H1 (cell line): ENCODE measurements at regions not wholly inside any gene's neighbourhood (a gene's known extent, or its start where the extent isn't known, plus 50 kb on each side); places are given as distances from the start of the nearest gene placed in this dataset.

Source experiments
- CTCF ChIA-PET: fragments of 300-600 bp; sonication (Branson Sonifier 250); formaldehyde crosslinking; loops from one replicate; lab custom pipeline; 2021; ENCODE audit not compliant: partially characterized antibody; lab: Charles Lee
- POLR2A ChIA-PET: fragments of 300-600 bp; sonication (Branson Sonifier 250); formaldehyde crosslinking; loops from one replicate; lab custom pipeline; 2021; ENCODE audit warnings: inconsistent platforms; ENCODE audit not compliant: partially characterized antibody; lab: Charles Lee
- DNase-seq, 2 experiments: peaks; one replicate each; pipeline versions ENCODE4 v3.0.0 to v3.0.0-alpha.2; 2010 to 2022; ENCODE audit warnings: low spot score in 2 of 2, low read depth in 1 of 2, mixed read lengths in 1 of 2
- FAIRE-seq: peaks from 2 replicates; lab custom pipeline; 2011; peaks lifted over from hg19 to GRCh38; lab: Jason Lieb, UNC
- H2AFZ ChIP-seq: 2 replicates; pipeline ENCODE4 v1.8.1; 2012; ENCODE audit warnings: low read length, inconsistent platforms
- H2AK5ac ChIP-seq: 2 replicates; pipeline ENCODE4 v1.6.1; 2013; ENCODE audit warnings: low read depth, low read length
- H2BK120ac ChIP-seq: replicated peaks from 2 replicates; pipeline ENCODE3; 2013; ENCODE audit warnings: low read depth, low read length, inconsistent platforms
- H2BK12ac ChIP-seq: 2 replicates; pipeline ENCODE4 v1.6.1; 2013; ENCODE audit warnings: low read depth, low read length
- H2BK15ac ChIP-seq: 2 replicates; pipeline ENCODE4 v1.6.1; 2013; ENCODE audit warnings: low read length
- H2BK20ac ChIP-seq: 2 replicates; pipeline ENCODE4 v1.6.1; 2013; ENCODE audit warnings: low read length
- H2BK5ac ChIP-seq: 2 replicates; pipeline ENCODE4 v1.6.1; 2013; ENCODE audit warnings: low read depth, low read length
- H3K14ac ChIP-seq: 2 replicates; pipeline ENCODE4 v1.6.1; 2013; ENCODE audit warnings: inconsistent platforms; ENCODE audit not compliant: insufficient read length
- H3K18ac ChIP-seq: 2 replicates; pipeline ENCODE4 v1.6.1; 2013; ENCODE audit warnings: low read length; ENCODE audit errors: extremely low read depth
- H3K23ac ChIP-seq: 2 replicates; pipeline ENCODE4 v1.6.1; 2013; ENCODE audit warnings: inconsistent platforms; ENCODE audit not compliant: insufficient read length
- H3K23me2 ChIP-seq: 2 replicates; pipeline ENCODE4 v1.6.1; 2013; ENCODE audit warnings: low read depth, low read length
- H3K27ac ChIP-seq: 2 replicates; pipeline ENCODE4 v1.6.1; 2011; ENCODE audit warnings: low read depth, low read length, inconsistent platforms
- H3K27me3 ChIP-seq, 4 experiments: replicated peaks in 1 of 4; 1 replicate in 1 of 4; 2 replicates in 3 of 4; pipeline versions ENCODE4 v1.6.1 to v1.8.1; 2011 to 2013; ENCODE audit warnings: low read length in 3 of 4, mild to moderate bottlenecking in 3 of 4, inconsistent platforms in 2 of 4, mixed read lengths in 2 of 4, moderate library complexity in 1 of 4; ENCODE audit not compliant: control insufficient read depth in 3 of 4, insufficient read depth in 3 of 4; ENCODE audit errors: extremely low read depth in 1 of 4
- H3K36me3 ChIP-seq, 4 experiments: 2 replicates each; pipeline versions ENCODE4 v1.6.1 to v1.8.1; 2011 to 2013; ENCODE audit warnings: mild to moderate bottlenecking in 4 of 4, low read length in 3 of 4, moderate library complexity in 2 of 4, control low read depth in 1 of 4, inconsistent platforms in 1 of 4; ENCODE audit not compliant: insufficient read depth in 4 of 4, control insufficient read depth in 2 of 4
- H3K4ac ChIP-seq: replicated peaks from 2 replicates; pipeline ENCODE3; 2013; ENCODE audit warnings: low read length, low read depth, mixed read lengths, inconsistent platforms; ENCODE audit not compliant: insufficient read length
- H3K4me1 ChIP-seq, 4 experiments: replicated peaks in 1 of 4; 1 replicate in 1 of 4; 2 replicates in 3 of 4; pipeline versions ENCODE4 v1.6.1 to v1.8.1; 2011 to 2013; ENCODE audit warnings: low read length in 3 of 4, inconsistent platforms in 2 of 4, mixed read lengths in 1 of 4; ENCODE audit not compliant: insufficient read depth in 4 of 4, control insufficient read depth in 3 of 4
- H3K4me2 ChIP-seq, 2 experiments: 2 replicates each; pipeline versions ENCODE4 v1.6.1 to v1.8.1; 2011 to 2013; ENCODE audit warnings: low read depth in 2 of 2, low read length in 2 of 2, control low read depth in 1 of 2, inconsistent platforms in 1 of 2, mild to moderate bottlenecking in 1 of 2; ENCODE audit not compliant: insufficient read depth in 1 of 2
- H3K4me3 ChIP-seq, 4 experiments: fragments of 200-600, 300-600 bp in 1 of 4; sonication (generic), shearing (Covaris generic), sonication (Bioruptor Twin) in 1 of 4; 2 replicates each; pipeline versions ENCODE4 v1.5.1 to v1.8.1; 2011 to 2016; ENCODE audit warnings: low read length in 4 of 4, low read depth in 3 of 4, control low read depth in 2 of 4, inconsistent platforms in 2 of 4, mild to moderate bottlenecking in 2 of 4, mixed read lengths in 1 of 4, moderate library complexity in 1 of 4; ENCODE audit not compliant: insufficient read depth in 2 of 4; ENCODE audit errors: extremely low read depth in 1 of 4
- H3K56ac ChIP-seq: replicated peaks from 2 replicates; pipeline ENCODE3; 2013; ENCODE audit warnings: low read depth, mild to moderate bottlenecking, mixed read lengths, low read length, inconsistent platforms; ENCODE audit not compliant: insufficient read length
- H3K79me1 ChIP-seq: 2 replicates; pipeline ENCODE4 v1.6.1; 2013; ENCODE audit warnings: low read depth, low read length, control low read depth
- H3K79me2 ChIP-seq, 2 experiments: 2 replicates each; pipeline versions ENCODE4 v1.6.1 to v1.8.1; 2012 to 2013; ENCODE audit warnings: low read length in 2 of 2, mild to moderate bottlenecking in 2 of 2, inconsistent platforms in 1 of 2; ENCODE audit not compliant: insufficient read depth in 2 of 2, control insufficient read depth in 1 of 2
- H3K9ac ChIP-seq, 4 experiments: replicated peaks in 1 of 4; 1 replicate in 1 of 4; 2 replicates in 3 of 4; pipeline versions ENCODE4 v1.6.1 to v1.8.1; 2011 to 2013; ENCODE audit warnings: low read depth in 3 of 4, low read length in 3 of 4, control low read depth in 2 of 4, mild to moderate bottlenecking in 2 of 4, moderate library complexity in 2 of 4, inconsistent platforms in 1 of 4; ENCODE audit errors: extremely low read depth in 1 of 4
- H3K9me3 ChIP-seq, 2 experiments: 2 replicates each; pipeline versions ENCODE4 v1.6.1 to v1.8.1; 2012 to 2013; ENCODE audit warnings: mild to moderate bottlenecking in 2 of 2, moderate library complexity in 2 of 2, control low read depth in 1 of 2, inconsistent platforms in 1 of 2, low read depth in 1 of 2, low read length in 1 of 2, mixed read lengths in 1 of 2; ENCODE audit not compliant: insufficient read depth in 2 of 2
- H4K20me1 ChIP-seq, 2 experiments: replicated peaks in 1 of 2; 2 replicates each; pipeline versions ENCODE3 to v1.8.1; 2011 to 2013; ENCODE audit warnings: inconsistent platforms in 2 of 2, low read length in 2 of 2, mild to moderate bottlenecking in 1 of 2; ENCODE audit not compliant: insufficient read depth in 2 of 2, control insufficient read depth in 1 of 2
- H4K5ac ChIP-seq: 2 replicates; pipeline ENCODE4 v1.6.1; 2013; ENCODE audit warnings: low read length, low read depth, mixed read lengths, inconsistent platforms; ENCODE audit not compliant: insufficient read length
- H4K8ac ChIP-seq: 2 replicates; pipeline ENCODE4 v1.8.0; 2013; ENCODE audit warnings: mild to moderate bottlenecking, moderate library complexity, low read length, inconsistent platforms; ENCODE audit not compliant: insufficient read depth; ENCODE audit errors: extremely low read depth
- H4K91ac ChIP-seq: replicated peaks from 2 replicates; pipeline ENCODE3; 2013; ENCODE audit warnings: low read length, mixed read lengths, inconsistent platforms; ENCODE audit not compliant: insufficient read length
- JUN ChIP-seq: IDR thresholded peaks from 2 replicates; pipeline ENCODE4 v1.6.1; 2011; ENCODE audit warnings: low read depth, mild to moderate bottlenecking, improper control_type of control experiment, low read length
- POLR2A ChIP-seq, 2 experiments: IDR thresholded peaks; 1 replicate in 1 of 2; 2 replicates in 1 of 2; pipeline ENCODE4 v1.6.1; 2011; ENCODE audit warnings: low read depth in 2 of 2, low read length in 2 of 2, mild to moderate bottlenecking in 2 of 2; ENCODE audit errors: control extremely low read depth in 1 of 2
- SIRT6 ChIP-seq: IDR thresholded peaks from one replicate; pipeline ENCODE4 v1.7.1; 2012; ENCODE audit warnings: low read length, inconsistent platforms
- TAF7 ChIP-seq: optimal IDR thresholded peaks from 2 replicates; pipeline ENCODE3; 2011; ENCODE audit warnings: low read depth, mild to moderate bottlenecking, inconsistent platforms, low read length, moderate library complexity, borderline replicate concordance
- WGBS, 2 experiments: shearing (Covaris generic) in 1 of 2; methylation state at CpG; one replicate each; pipeline versions ENCODE4 v1.1.6 to v1.1.7; 2013 to 2015; ENCODE audit warnings: low lambda C conversion rate in 2 of 2, mixed read lengths in 2 of 2, inconsistent platforms in 1 of 2, low coverage in 1 of 2, missing lambda C conversion rate in 1 of 2; ENCODE audit not compliant: insufficient replicate concordance in 2 of 2, insufficient coverage in 1 of 2, insufficient read length in 1 of 2; ENCODE audit errors: extremely low coverage in 1 of 2, missing lambda C conversion rate in 1 of 2; 5-methylcytosine and 5-hydroxymethylcytosine counted together

- Histone ChIP-seq H2AFZ (no peak overlapping the region), H4K5ac (no peak overlapping the region), H4K20me1 (no peaks in the 10 kb centered on the region), H2BK120ac (no peak overlapping the region), H3K27ac (no peak overlapping the region), H3K27me3 (no peaks in the 10 kb centered on the region), H3K23ac (no peak overlapping the region), H3K36me3 (no peaks in the 10 kb centered on the region), H3K18ac (no peak overlapping the region), H3K4ac (no peak overlapping the region), H3K79me2 (no peaks in the 10 kb centered on the region), H4K91ac (no peak overlapping the region), H2BK12ac (no peak overlapping the region), H2BK5ac (no peak overlapping the region), H3K9ac (no peak overlapping the region), H3K14ac (no peak overlapping the region), H3K56ac (no peak overlapping the region), H3K9me3 (no peaks in the 10 kb centered on the region), H4K8ac (no peak overlapping the region), H2BK20ac (no peak overlapping the region), H2BK15ac (no peak overlapping the region), H3K79me1 (no peaks in the 10 kb centered on the region), H3K4me2 (no peak overlapping the region), H3K4me3 (no peak overlapping the region), H3K23me2 (no peaks in the 10 kb centered on the region; the same call in 1 of the 2 replicates), H3K4me1 (no peaks in the 10 kb centered on the region), H2AK5ac (no peak overlapping the region)
- 95% methylated on average over 1 of the region's 1 CpG; no CpG with 5 or more reads in 1 of the 2 experiments for WGBS, 2 experiments
- ChIA-PET CTCF (interaction anchor here (0.8 kb wide), 1 partner anchor 868 kb away, joined by 3 read pairs; no protein-coding TSS in a partner anchor), POLR2A (no interaction called here)
- DNase-seq (no peak), FAIRE-seq (no peak)
- no peak for TF ChIP-seq POLR2A (IDR thresholded peaks at IDR 0.05; ENCODE audit: control extremely low read depth in 1 of 2, low read depth in 2 of 2, low read length in 2 of 2)
- TF ChIP-seq JUN = no peak
- TF ChIP-seq TAF7 = no peak
- TF ChIP-seq SIRT6 = no peak
Observed at GRCh38 chr13:84954636-84955035, 844.6 kb downstream of the SLITRK6 start.
